SK-N-SH (cell line): ENCODE measurements at regions not wholly inside any gene's neighbourhood (a gene's known extent, or its start where the extent isn't known, plus 50 kb on each side); places are given as distances from the start of the nearest gene placed in this dataset.

Experiments
- CHD2 ChIP-seq: fragments of 150-350 bp; IDR thresholded peaks from 2 replicates; pipeline ENCODE4 v1.6.1; 2018; ENCODE audit warnings: low read length; ENCODE audit not compliant: partially characterized antibody
- CTCF ChIP-seq: fragments of 200-600 bp; sonication (generic); IDR thresholded peaks from 2 replicates; pipeline ENCODE4 v1.6.1; 2017; ENCODE audit warnings: antibody characterized with exemption, mild to moderate bottlenecking, moderate library complexity
- EP300 ChIP-seq, 2 experiments: IDR thresholded peaks; 2 replicates each; pipeline versions ENCODE4 v1.4.0 to v1.6.1; 2012; ENCODE audit warnings: borderline replicate concordance in 1 of 2, low read depth in 1 of 2, low read length in 1 of 2
- EZH2phosphoT487 ChIP-seq: fragments of 200-600 bp; sonication (generic); IDR thresholded peaks from 2 replicates; pipeline ENCODE4 v1.6.1; 2017; ENCODE audit warnings: low read depth, mixed run types, mild to moderate bottlenecking, antibody characterized with exemption, moderate library complexity, borderline replicate concordance
- GATA2 ChIP-seq: sonication (generic); formaldehyde crosslinking; IDR thresholded peaks from 2 replicates; pipeline ENCODE4 v1.5.0; 2020; ENCODE audit warnings: mild to moderate bottlenecking, missing genetic modification reagents
- POLR2AphosphoS5 ChIP-seq: IDR thresholded peaks from 2 replicates; pipeline ENCODE4 v1.6.1; 2012; ENCODE audit warnings: low read depth, low read length
- RAD21 ChIP-seq: IDR thresholded peaks from 2 replicates; pipeline ENCODE4 v1.6.1; 2012; ENCODE audit warnings: mild to moderate bottlenecking, low read length
- RCOR1 ChIP-seq: fragments of 150-350 bp; IDR thresholded peaks from 2 replicates; pipeline ENCODE4 v1.6.1; 2017; ENCODE audit warnings: antibody characterized with exemption, low read length
- RFX5 ChIP-seq: IDR thresholded peaks from 2 replicates; pipeline ENCODE4 v1.6.1; 2012; ENCODE audit warnings: mild to moderate bottlenecking, improper control_type of control experiment, low read length
- SMC3 ChIP-seq: IDR thresholded peaks from 2 replicates; pipeline ENCODE4 v1.6.1; 2012; ENCODE audit warnings: low read depth, low read length, improper control_type of control experiment
- TEAD4 ChIP-seq: IDR thresholded peaks from 2 replicates; pipeline ENCODE4 v1.4.0; 2012; ENCODE audit warnings: mild to moderate bottlenecking, borderline replicate concordance; ENCODE audit not compliant: insufficient read depth
- TF ChIP-seq, protein P1 (sequence below): IDR thresholded peaks from 2 replicates; pipeline ENCODE4 v1.4.0; 2012; ENCODE audit warnings: low read depth, borderline replicate concordance
- TF ChIP-seq, protein P2 (sequence below): IDR thresholded peaks from 2 replicates; pipeline ENCODE4 v1.4.0; 2012; ENCODE audit warnings: low read depth, borderline replicate concordance

DNA sequence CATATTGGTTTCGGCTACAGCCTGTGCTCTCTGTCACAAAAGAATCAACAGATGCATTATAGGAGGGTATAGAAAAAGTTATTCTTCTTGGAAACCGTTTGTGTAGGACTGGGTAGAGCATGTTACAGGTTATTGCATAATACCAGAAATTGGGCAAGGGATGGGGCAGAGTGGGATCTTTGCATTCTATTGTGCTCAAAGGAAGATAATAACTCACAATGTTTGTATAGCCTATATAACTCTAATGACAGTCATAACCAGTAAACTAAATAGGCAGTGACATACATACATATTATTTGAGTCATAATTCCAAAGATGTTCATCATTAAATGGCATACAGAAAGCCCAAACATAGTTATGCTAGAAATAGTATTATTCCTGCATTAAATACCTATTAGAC, 179.7 kb downstream of the XPNPEP1 start:
- TF ChIP-seq CTCF (no peak), CHD2 (no peak), SMC3 (no peak), TEAD4 (no peak), RFX5 (no peak), RCOR1 (no peak), POLR2AphosphoS5 (no peak), EP300 (IDR thresholded peaks at IDR 0.05; ENCODE audit: borderline replicate concordance in 1 of 2, low read depth in 1 of 2, low read length in 1 of 2) (no peak), EZH2phosphoT487 (no peak), RAD21 (no peak), GATA2 (CRISPR knock-in tag) (no peak)
- TF ChIP-seq, protein P1, sequence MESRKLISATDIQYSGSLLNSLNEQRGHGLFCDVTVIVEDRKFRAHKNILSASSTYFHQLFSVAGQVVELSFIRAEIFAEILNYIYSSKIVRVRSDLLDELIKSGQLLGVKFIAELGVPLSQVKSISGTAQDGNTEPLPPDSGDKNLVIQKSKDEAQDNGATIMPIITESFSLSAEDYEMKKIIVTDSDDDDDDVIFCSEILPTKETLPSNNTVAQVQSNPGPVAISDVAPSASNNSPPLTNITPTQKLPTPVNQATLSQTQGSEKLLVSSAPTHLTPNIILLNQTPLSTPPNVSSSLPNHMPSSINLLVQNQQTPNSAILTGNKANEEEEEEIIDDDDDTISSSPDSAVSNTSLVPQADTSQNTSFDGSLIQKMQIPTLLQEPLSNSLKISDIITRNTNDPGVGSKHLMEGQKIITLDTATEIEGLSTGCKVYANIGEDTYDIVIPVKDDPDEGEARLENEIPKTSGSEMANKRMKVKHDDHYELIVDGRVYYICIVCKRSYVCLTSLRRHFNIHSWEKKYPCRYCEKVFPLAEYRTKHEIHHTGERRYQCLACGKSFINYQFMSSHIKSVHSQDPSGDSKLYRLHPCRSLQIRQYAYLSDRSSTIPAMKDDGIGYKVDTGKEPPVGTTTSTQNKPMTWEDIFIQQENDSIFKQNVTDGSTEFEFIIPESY, result no peak
- TF ChIP-seq, protein P2, sequence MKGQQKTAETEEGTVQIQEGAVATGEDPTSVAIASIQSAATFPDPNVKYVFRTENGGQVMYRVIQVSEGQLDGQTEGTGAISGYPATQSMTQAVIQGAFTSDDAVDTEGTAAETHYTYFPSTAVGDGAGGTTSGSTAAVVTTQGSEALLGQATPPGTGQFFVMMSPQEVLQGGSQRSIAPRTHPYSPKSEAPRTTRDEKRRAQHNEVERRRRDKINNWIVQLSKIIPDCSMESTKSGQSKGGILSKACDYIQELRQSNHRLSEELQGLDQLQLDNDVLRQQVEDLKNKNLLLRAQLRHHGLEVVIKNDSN, result no peak
